ENCODE measurements at regions not wholly inside any gene's neighbourhood (a gene's known extent, or its start where the extent isn't known, plus 50 kb on each side); places are given as distances from the start of the nearest gene placed in this dataset.

- no peak for DNase-seq (ENCODE audit: low read depth)
- no peak for TF ChIP-seq CTCF (conservative IDR thresholded peaks at IDR 0.05; ENCODE audit: control insufficient read depth, insufficient read depth, low read depth, low read length)
- H3K4me3 ChIP-seq (ENCODE audit: control insufficient read depth, low read depth, low read length): no peak overlapping the region
Measured at GRCh38 chr4:19293781-19294180, 957.9 kb upstream of the SLIT2 start.

GRCh38 chr4:19293080-19293479 lies 958.6 kb upstream of the SLIT2 start:
- H3K4me3 ChIP-seq (ENCODE audit: control insufficient read depth, low read depth, low read length): no peak overlapping the region
- TF ChIP-seq CTCF (conservative IDR thresholded peaks at IDR 0.05; ENCODE audit: control insufficient read depth, insufficient read depth, low read depth, low read length): no peak
- DNase-seq (ENCODE audit: low read depth): no peak

- no peak for DNase-seq (ENCODE audit: low read depth)
- no peak for TF ChIP-seq CTCF (conservative IDR thresholded peaks at IDR 0.05; ENCODE audit: control insufficient read depth, insufficient read depth, low read depth, low read length)
- no peak overlapping the region for H3K4me3 ChIP-seq (ENCODE audit: control insufficient read depth, low read depth, low read length)
Measured at GRCh38 chr4:19286924-19287323, 964.8 kb upstream of the SLIT2 start.

- no peak for DNase-seq (ENCODE audit: low read depth)
- TF ChIP-seq CTCF (conservative IDR thresholded peaks at IDR 0.05; ENCODE audit: control insufficient read depth, insufficient read depth, low read depth, low read length): no peak
- H3K4me3 ChIP-seq (ENCODE audit: control insufficient read depth, low read depth, low read length): no peak overlapping the region
Measured at GRCh38 chr4:19285146-19285545, 966.6 kb upstream of the SLIT2 start.

- no peak for TF ChIP-seq CTCF (conservative IDR thresholded peaks at IDR 0.05; ENCODE audit: control insufficient read depth, insufficient read depth, low read depth, low read length)
- no peak for DNase-seq (ENCODE audit: low read depth)
- H3K4me3 ChIP-seq (ENCODE audit: control insufficient read depth, low read depth, low read length): no peak overlapping the region
Measured at GRCh38 chr4:19278665-19279064, 973.0 kb upstream of the SLIT2 start.

- TF ChIP-seq CTCF (conservative IDR thresholded peaks at IDR 0.05; ENCODE audit: control insufficient read depth, insufficient read depth, low read depth, low read length): no peak
- no peak overlapping the region for H3K4me3 ChIP-seq (ENCODE audit: control insufficient read depth, low read depth, low read length)
- no peak for DNase-seq (ENCODE audit: low read depth)
Measured at GRCh38 chr4:19266566-19266965, 985.1 kb upstream of the SLIT2 start.

GRCh38 chr4:19262467-19262866 lies 989.2 kb upstream of the SLIT2 start:
- DNase-seq (ENCODE audit: low read depth): peak; percentile 38
- TF ChIP-seq CTCF (conservative IDR thresholded peaks at IDR 0.05; ENCODE audit: control insufficient read depth, insufficient read depth, low read depth, low read length): no peak
- no peak overlapping the region for H3K4me3 ChIP-seq (ENCODE audit: control insufficient read depth, low read depth, low read length)
